ENCODE measurements at regions not wholly inside any gene's neighbourhood (a gene's known extent, or its start where the extent isn't known, plus 50 kb on each side); places are given as distances from the start of the nearest gene placed in this dataset.

DNA sequence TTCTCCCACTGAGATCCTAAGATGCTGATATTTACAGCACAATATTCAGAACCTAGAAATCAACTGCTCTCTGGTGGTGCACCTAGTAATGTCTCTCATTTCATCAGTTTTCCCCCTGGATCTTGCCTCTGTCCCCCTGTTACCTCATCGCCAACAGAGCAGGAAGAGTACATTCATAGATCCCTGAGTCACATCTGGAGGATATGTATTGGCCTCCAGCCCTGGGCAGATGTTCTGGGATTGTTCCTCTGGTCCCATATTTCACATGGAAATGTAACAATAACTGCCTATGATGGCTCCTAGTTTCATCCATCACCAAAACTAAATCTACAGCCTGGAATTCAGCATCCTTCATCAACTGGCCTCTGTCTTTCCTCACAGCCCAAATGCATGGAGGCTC lies 278.8 kb upstream of the SLC14A2 start:
- Histone ChIP-seq H2AFZ (replicated peaks; ENCODE audit: low read length, poor library complexity) (no peak overlapping the region), H3K56ac (ENCODE audit: extremely low read depth, insufficient read depth, low read length) (no peak overlapping the region), H3K27me3 (ENCODE audit: control insufficient read depth, insufficient read depth, low read length) (peaks cover 5% of the 10 kb centered on the region; the same call in 1 of the 2 replicates), H4K8ac (ENCODE audit: low read depth in 2 of 2, low read length in 2 of 2) (no peak overlapping the region), H2AK5ac (ENCODE audit: low read depth, low read length) (no peak overlapping the region), H4K91ac (ENCODE audit: insufficient read depth, low read depth, low read length) (no peak overlapping the region), H3K4me2 (ENCODE audit: low read depth, low read length) (no peak overlapping the region), H3K23ac (ENCODE audit: low read depth, low read length) (no peak overlapping the region), H2BK5ac (ENCODE audit: low read depth, low read length, poor library complexity, severe bottlenecking) (no peak overlapping the region), H3K4ac (ENCODE audit: low read depth, low read length) (no peak overlapping the region), H3K27ac (ENCODE audit: insufficient read depth, low read length) (no peak overlapping the region), H3K18ac (ENCODE audit: low read depth, low read length) (no peak overlapping the region), H2BK15ac (ENCODE audit: low read depth, low read length) (no peak overlapping the region), H2BK20ac (ENCODE audit: low read depth, low read length) (no peak overlapping the region), H3K4me3 (ENCODE audit: insufficient read depth, low read depth, low read length) (no peak overlapping the region), H3K36me3 (ENCODE audit: control insufficient read depth, insufficient read depth, low read length) (no peaks in the 10 kb centered on the region), H3K4me1 (ENCODE audit: control insufficient read depth, insufficient read depth, low read length) (no peaks in the 10 kb centered on the region), H3K9me1 (ENCODE audit: insufficient read depth, low read length) (no peaks in the 10 kb centered on the region), H3K9me3 (ENCODE audit: control insufficient read depth, insufficient read depth, low read length) (no peaks in the 10 kb centered on the region), H3K9ac (ENCODE audit: low read depth, low read length) (no peak overlapping the region), H3K14ac (replicated peaks; ENCODE audit: low read depth, low read length) (no peak overlapping the region), H2AK9ac (replicated peaks; ENCODE audit: low read depth, low read length, poor library complexity) (no peak overlapping the region), H4K20me1 (ENCODE audit: insufficient read depth, low read length) (no peaks in the 10 kb centered on the region), H4K5ac (ENCODE audit: low read depth, low read length) (no peak overlapping the region), H3K79me1 (ENCODE audit: low read depth in 1 of 2, low read length in 2 of 2) (no peaks in the 10 kb centered on the region), H2BK120ac (ENCODE audit: low read depth, low read length) (no peak overlapping the region)
- ChIA-PET POLR2A (ENCODE audit: unreplicated experiment) (no interaction called here), CTCF (no interaction called here)
- DNase-seq, result no peak
- dilution Hi-C loops (cut with HindIII; ENCODE audit: low sequenced_read_pairs, unreplicated experiment), result no loop called here
- no peak for ATAC-seq (ENCODE audit: low read depth)
- TF ChIP-seq RCOR1 (IDR thresholded peaks at IDR 0.05; ENCODE audit: insufficient replicate concordance, low read length) (no peak), CEBPB (IDR thresholded peaks at IDR 0.05; ENCODE audit: low read depth, low read length) (no peak), BHLHE40 (IDR thresholded peaks at IDR 0.05; ENCODE audit: low read depth, low read length) (no peak), NFE2L2 (IDR thresholded peaks at IDR 0.05; ENCODE audit: low read depth, low read length) (no peak), MXI1 (IDR thresholded peaks at IDR 0.05; ENCODE audit: borderline replicate concordance, low read depth, low read length) (no peak), MAFK (IDR thresholded peaks at IDR 0.05; ENCODE audit: low read depth, low read length) (no peak), CHD1 (IDR thresholded peaks at IDR 0.05; ENCODE audit: low read depth, low read length) (no peak), SMC3 (IDR thresholded peaks at IDR 0.05; ENCODE audit: low read depth, low read length) (no peak), MAZ (IDR thresholded peaks at IDR 0.05; ENCODE audit: borderline replicate concordance, low read depth, low read length) (no peak), RAD21 (IDR thresholded peaks at IDR 0.05; ENCODE audit: low read length) (no peak), POLR2A (IDR thresholded peaks at IDR 0.05; ENCODE audit: low read depth, low read length) (no peak), RFX5 (IDR thresholded peaks at IDR 0.05; ENCODE audit: low read depth, low read length) (no peak), FOS (IDR thresholded peaks at IDR 0.05; ENCODE audit: low read depth, low read length) (no peak)
- TF ChIP-seq, protein P1, sequence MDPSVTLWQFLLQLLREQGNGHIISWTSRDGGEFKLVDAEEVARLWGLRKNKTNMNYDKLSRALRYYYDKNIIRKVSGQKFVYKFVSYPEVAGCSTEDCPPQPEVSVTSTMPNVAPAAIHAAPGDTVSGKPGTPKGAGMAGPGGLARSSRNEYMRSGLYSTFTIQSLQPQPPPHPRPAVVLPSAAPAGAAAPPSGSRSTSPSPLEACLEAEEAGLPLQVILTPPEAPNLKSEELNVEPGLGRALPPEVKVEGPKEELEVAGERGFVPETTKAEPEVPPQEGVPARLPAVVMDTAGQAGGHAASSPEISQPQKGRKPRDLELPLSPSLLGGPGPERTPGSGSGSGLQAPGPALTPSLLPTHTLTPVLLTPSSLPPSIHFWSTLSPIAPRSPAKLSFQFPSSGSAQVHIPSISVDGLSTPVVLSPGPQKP (IDR thresholded peaks at IDR 0.05; ENCODE audit: borderline replicate concordance, low read depth, low read length), result no peak
- TF ChIP-seq, protein P2, sequence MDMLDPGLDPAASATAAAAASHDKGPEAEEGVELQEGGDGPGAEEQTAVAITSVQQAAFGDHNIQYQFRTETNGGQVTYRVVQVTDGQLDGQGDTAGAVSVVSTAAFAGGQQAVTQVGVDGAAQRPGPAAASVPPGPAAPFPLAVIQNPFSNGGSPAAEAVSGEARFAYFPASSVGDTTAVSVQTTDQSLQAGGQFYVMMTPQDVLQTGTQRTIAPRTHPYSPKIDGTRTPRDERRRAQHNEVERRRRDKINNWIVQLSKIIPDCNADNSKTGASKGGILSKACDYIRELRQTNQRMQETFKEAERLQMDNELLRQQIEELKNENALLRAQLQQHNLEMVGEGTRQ (IDR thresholded peaks at IDR 0.05; ENCODE audit: low read depth, low read length), result no peak
- TF ChIP-seq, protein P3, sequence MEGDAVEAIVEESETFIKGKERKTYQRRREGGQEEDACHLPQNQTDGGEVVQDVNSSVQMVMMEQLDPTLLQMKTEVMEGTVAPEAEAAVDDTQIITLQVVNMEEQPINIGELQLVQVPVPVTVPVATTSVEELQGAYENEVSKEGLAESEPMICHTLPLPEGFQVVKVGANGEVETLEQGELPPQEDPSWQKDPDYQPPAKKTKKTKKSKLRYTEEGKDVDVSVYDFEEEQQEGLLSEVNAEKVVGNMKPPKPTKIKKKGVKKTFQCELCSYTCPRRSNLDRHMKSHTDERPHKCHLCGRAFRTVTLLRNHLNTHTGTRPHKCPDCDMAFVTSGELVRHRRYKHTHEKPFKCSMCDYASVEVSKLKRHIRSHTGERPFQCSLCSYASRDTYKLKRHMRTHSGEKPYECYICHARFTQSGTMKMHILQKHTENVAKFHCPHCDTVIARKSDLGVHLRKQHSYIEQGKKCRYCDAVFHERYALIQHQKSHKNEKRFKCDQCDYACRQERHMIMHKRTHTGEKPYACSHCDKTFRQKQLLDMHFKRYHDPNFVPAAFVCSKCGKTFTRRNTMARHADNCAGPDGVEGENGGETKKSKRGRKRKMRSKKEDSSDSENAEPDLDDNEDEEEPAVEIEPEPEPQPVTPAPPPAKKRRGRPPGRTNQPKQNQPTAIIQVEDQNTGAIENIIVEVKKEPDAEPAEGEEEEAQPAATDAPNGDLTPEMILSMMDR (conservative IDR thresholded peaks at IDR 0.05; ENCODE audit: low read depth, low read length), result no peak
- BruUV-seq (replicated peaks), result no TSS peak
- in situ Hi-C loops (cut with MboI; ENCODE audit: low sequenced_read_pairs), result no loop called here
- WGBS, 2 experiments (ENCODE audit: extremely low coverage in 2 of 2, insufficient read length in 1 of 2), result no CpG with 5 or more reads among the region's 1 CpG
- intact Hi-C loops (cut with micrococcal nuclease), result no loop called here

All from IMR-90 (cell line).